Frontal cortex (tissue), 3 donors: ENCODE measurements at regions not wholly inside any gene's neighbourhood (a gene's known extent, or its start where the extent isn't known, plus 50 kb on each side); places are given as distances from the start of the nearest gene placed in this dataset.
"Not testable (repeated sequence)": the region's sequence is repeated elsewhere in the genome, so short reads cannot be mapped to it uniquely, and the experiment has no call there.

Source experiments
- DNase-seq, 2 donors: peaks; one replicate each; pipeline ENCODE4 v3.0.0; 2012; ENCODE audit warnings: low spot score in 2 of 2
- FAIRE-seq: peaks from 2 replicates; lab custom pipeline; 2012; peaks lifted over from hg19 to GRCh38; lab: Jason Lieb, UNC
- donor health status: control.
- donor health status: control.
- donor health status: control.

- DNase-seq, FAIRE-seq: not testable (repeated sequence)
Measured at GRCh38 chr15:88965097-88965496, 51.9 kb upstream of the MFGE8 start.

GRCh38 chr15:88970232-88970631 is 57.1 kb upstream of the MFGE8 start:
- FAIRE-seq: no peak

GRCh38 chr15:88974392-88974791 is 61.2 kb upstream of the MFGE8 start:
- FAIRE-seq (no peak), DNase-seq (no peak)

More at GRCh38 chr15:88970232-88970631, 57.1 kb upstream of the MFGE8 start:
- no peak for DNase-seq

GRCh38 chr15:88975891-88976290 is 62.7 kb upstream of the MFGE8 start:
- FAIRE-seq: no peak

GRCh38 chr15:88976656-88977055 is 63.5 kb upstream of the MFGE8 start:
- DNase-seq (no peak), FAIRE-seq (no peak)

More at GRCh38 chr15:88975891-88976290, 62.7 kb upstream of the MFGE8 start:
- DNase-seq: no peak

GRCh38 chr15:88979674-88980073 is 66.5 kb upstream of the MFGE8 start:
- no peak for DNase-seq
- FAIRE-seq: no peak

GRCh38 chr15:88980498-88980897 is 67.3 kb upstream of the MFGE8 start:
- FAIRE-seq: no peak
- no peak for DNase-seq

GRCh38 chr15:88981244-88982215 is 68.4 kb upstream of the MFGE8 start:
- FAIRE-seq (no peak), DNase-seq (no peak)

- DNase-seq (peak; percentile 12 to 24), FAIRE-seq (no peak)
Measured at GRCh38 chr15:88982304-88982945, 69.2 kb upstream of the MFGE8 start.

GRCh38 chr15:88982946-88983342 is 69.8 kb upstream of the MFGE8 start:
- DNase-seq (no peak), FAIRE-seq (no peak)

GRCh38 chr15:88983861-88984429 is 70.8 kb upstream of the MFGE8 start:
- no peak for FAIRE-seq
- no peak for DNase-seq

GRCh38 chr15:88985547-88986393 is 72.6 kb upstream of the MFGE8 start:
- DNase-seq (no peak), FAIRE-seq (no peak)

GRCh38 chr15:88986949-88987590 is 73.9 kb upstream of the MFGE8 start:
- no peak for DNase-seq
- FAIRE-seq: no peak

- no peak for FAIRE-seq
- DNase-seq: no peak
Measured at GRCh38 chr15:88987591-88987933, 74.4 kb upstream of the MFGE8 start.

- no peak for DNase-seq
Measured at GRCh38 chr15:88987934-88988671, 74.9 kb upstream of the MFGE8 start.

GRCh38 chr15:88989578-88989977 is 76.4 kb upstream of the MFGE8 start:
- FAIRE-seq: no peak

More at GRCh38 chr15:88987934-88988671, 74.9 kb upstream of the MFGE8 start:
- FAIRE-seq: no peak

GRCh38 chr15:88990185-88990679 is 77.1 kb upstream of the MFGE8 start:
- no peak for DNase-seq
- no peak for FAIRE-seq

More at GRCh38 chr15:88989578-88989977, 76.4 kb upstream of the MFGE8 start:
- DNase-seq: no peak

- DNase-seq (no peak), FAIRE-seq (no peak)
Measured at GRCh38 chr15:88992216-88992615, 79.0 kb upstream of the MFGE8 start.
